ENCODE measurements at regions not wholly inside any gene's neighbourhood (a gene's known extent, or its start where the extent isn't known, plus 50 kb on each side); places are given as distances from the start of the nearest gene placed in this dataset.

GRCh38 chr12:76208129-76208528 lies 123.6 kb upstream of the NAP1L1 start:
- Histone ChIP-seq H3K36me3 (ENCODE audit: control insufficient read depth in 2 of 2, insufficient read depth in 1 of 2, low read length in 2 of 2) (no peaks in the 10 kb centered on the region), H3K4me1 (ENCODE audit: control insufficient read depth, insufficient read depth, low read length) (no peaks in the 10 kb centered on the region), H3K27ac (ENCODE audit: extremely low read depth, low read depth, low read length) (no peak overlapping the region), H3K9me3 (ENCODE audit: control insufficient read depth, insufficient read depth, low read depth, low read length) (no peaks in the 10 kb centered on the region), H3K4me3 (ENCODE audit: low read depth, low read length) (no peak overlapping the region)
- ChIA-PET POLR2A (no interaction called here), CTCF (no interaction called here)
- TF ChIP-seq ZNF148 (tag by site-specific recombination; IDR thresholded peaks at IDR 0.05; ENCODE audit: borderline replicate concordance) (no peak), ZNF121 (tag by site-specific recombination; IDR thresholded peaks at IDR 0.05) (no peak), ZNF624 (tag by site-specific recombination; IDR thresholded peaks at IDR 0.05) (no peak), ZNF580 (tag by site-specific recombination; IDR thresholded peaks at IDR 0.05) (no peak), TCF7L2 (IDR thresholded peaks at IDR 0.05; ENCODE audit: borderline replicate concordance, low read depth, low read length) (no peak), KLF10 (tag by site-specific recombination; IDR thresholded peaks at IDR 0.05) (no peak), PATZ1 (tag by site-specific recombination; IDR thresholded peaks at IDR 0.05) (no peak), SALL2 (tag by site-specific recombination; IDR thresholded peaks at IDR 0.05; ENCODE audit: borderline replicate concordance) (no peak), HOXA7 (CRISPR knock-in tag; IDR thresholded peaks at IDR 0.05; ENCODE audit: borderline replicate concordance) (no peak), WT1 (tag by site-specific recombination; IDR thresholded peaks at IDR 0.05) (no peak), ZNF518A (tag by site-specific recombination; conservative IDR thresholded peaks at IDR 0.05; ENCODE audit: low read depth) (no peak), ZBTB8A (tag by site-specific recombination; IDR thresholded peaks at IDR 0.05) (no peak), ZNF266 (tag by site-specific recombination; IDR thresholded peaks at IDR 0.05; ENCODE audit: low read depth) (no peak), TRIM28 (IDR thresholded peaks at IDR 0.05; ENCODE audit: borderline replicate concordance, low read length) (no peak), ZNF692 (tag by site-specific recombination; IDR thresholded peaks at IDR 0.05) (no peak)

All from HEK293 (cell line).